PC-3 (cell line): ENCODE measurements at regions not wholly inside any gene's neighbourhood (a gene's known extent, or its start where the extent isn't known, plus 50 kb on each side); places are given as distances from the start of the nearest gene placed in this dataset.
"Not testable (repeated sequence)": the region's sequence is repeated elsewhere in the genome, so short reads cannot be mapped to it uniquely, and the experiment has no call there.

ENCODE experiments used
- EZH2 ChIP-seq: fragments of 300-600 bp; sonication (generic); IDR thresholded peaks from one replicate; pipeline ENCODE4 v1.6.1; 2017; ENCODE audit warnings: antibody characterized with exemption, mild to moderate bottlenecking, low read length; ENCODE audit not compliant: unreplicated experiment
- TF ChIP-seq, protein P1 (sequence below): fragments of 300-600 bp; sonication (generic); conservative IDR thresholded peaks from 2 replicates; pipeline ENCODE4 v1.5.1; 2017; ENCODE audit warnings: antibody characterized with exemption, low read depth, mild to moderate bottlenecking, low read length

DNA sequence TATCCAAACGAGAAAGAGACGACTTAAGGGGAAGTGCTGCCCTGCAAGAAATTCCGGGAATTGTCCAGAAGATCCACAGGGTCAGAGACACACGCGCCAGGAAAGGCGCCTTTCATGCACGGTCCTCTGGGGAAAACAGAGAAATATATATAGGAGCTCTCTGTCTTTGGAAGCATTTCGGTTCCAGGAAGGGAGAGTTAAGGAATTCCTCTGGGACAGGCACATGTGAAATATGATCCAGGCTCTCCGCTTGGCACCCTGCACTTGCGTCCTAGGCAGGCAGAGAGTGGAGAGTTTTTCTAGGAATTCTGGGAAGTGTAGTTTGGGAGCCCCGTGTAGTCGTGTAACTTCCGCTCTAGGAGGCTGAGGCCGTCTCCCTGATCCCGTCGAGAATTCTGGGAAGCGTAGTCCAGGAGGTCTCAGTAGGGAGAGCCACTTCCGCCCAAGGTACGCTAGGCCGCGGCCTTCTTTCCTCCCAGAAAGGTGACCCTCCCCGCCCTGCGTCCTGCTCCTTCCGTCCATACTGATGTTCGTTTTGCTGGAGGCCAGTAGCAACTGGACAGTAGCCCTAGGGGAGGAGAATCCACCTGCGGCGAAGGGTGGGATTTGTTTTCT lies 677.5 kb upstream of the DEFB115 start:
- TF ChIP-seq, protein P1, sequence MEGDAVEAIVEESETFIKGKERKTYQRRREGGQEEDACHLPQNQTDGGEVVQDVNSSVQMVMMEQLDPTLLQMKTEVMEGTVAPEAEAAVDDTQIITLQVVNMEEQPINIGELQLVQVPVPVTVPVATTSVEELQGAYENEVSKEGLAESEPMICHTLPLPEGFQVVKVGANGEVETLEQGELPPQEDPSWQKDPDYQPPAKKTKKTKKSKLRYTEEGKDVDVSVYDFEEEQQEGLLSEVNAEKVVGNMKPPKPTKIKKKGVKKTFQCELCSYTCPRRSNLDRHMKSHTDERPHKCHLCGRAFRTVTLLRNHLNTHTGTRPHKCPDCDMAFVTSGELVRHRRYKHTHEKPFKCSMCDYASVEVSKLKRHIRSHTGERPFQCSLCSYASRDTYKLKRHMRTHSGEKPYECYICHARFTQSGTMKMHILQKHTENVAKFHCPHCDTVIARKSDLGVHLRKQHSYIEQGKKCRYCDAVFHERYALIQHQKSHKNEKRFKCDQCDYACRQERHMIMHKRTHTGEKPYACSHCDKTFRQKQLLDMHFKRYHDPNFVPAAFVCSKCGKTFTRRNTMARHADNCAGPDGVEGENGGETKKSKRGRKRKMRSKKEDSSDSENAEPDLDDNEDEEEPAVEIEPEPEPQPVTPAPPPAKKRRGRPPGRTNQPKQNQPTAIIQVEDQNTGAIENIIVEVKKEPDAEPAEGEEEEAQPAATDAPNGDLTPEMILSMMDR: not testable (repeated sequence)
- not testable (repeated sequence) for TF ChIP-seq EZH2
